H1 (cell line): ENCODE measurements at regions not wholly inside any gene's neighbourhood (a gene's known extent, or its start where the extent isn't known, plus 50 kb on each side); places are given as distances from the start of the nearest gene placed in this dataset.

Experiments used
- CTCF ChIA-PET: fragments of 300-600 bp; sonication (Branson Sonifier 250); formaldehyde crosslinking; loops from one replicate; lab custom pipeline; 2021; ENCODE audit not compliant: partially characterized antibody; lab: Charles Lee
- POLR2A ChIA-PET: fragments of 300-600 bp; sonication (Branson Sonifier 250); formaldehyde crosslinking; loops from one replicate; lab custom pipeline; 2021; ENCODE audit warnings: inconsistent platforms; ENCODE audit not compliant: partially characterized antibody; lab: Charles Lee
- DNase-seq, 2 experiments: peaks; one replicate each; pipeline versions ENCODE4 v3.0.0 to v3.0.0-alpha.2; 2010 to 2022; ENCODE audit warnings: low spot score in 2 of 2, low read depth in 1 of 2, mixed read lengths in 1 of 2
- FAIRE-seq: peaks from 2 replicates; lab custom pipeline; 2011; peaks lifted over from hg19 to GRCh38; lab: Jason Lieb, UNC
- H2AFZ ChIP-seq: 2 replicates; pipeline ENCODE4 v1.8.1; 2012; ENCODE audit warnings: low read length, inconsistent platforms
- H2AK5ac ChIP-seq: 2 replicates; pipeline ENCODE4 v1.6.1; 2013; ENCODE audit warnings: low read depth, low read length
- H2BK120ac ChIP-seq: replicated peaks from 2 replicates; pipeline ENCODE3; 2013; ENCODE audit warnings: low read depth, low read length, inconsistent platforms
- H2BK12ac ChIP-seq: 2 replicates; pipeline ENCODE4 v1.6.1; 2013; ENCODE audit warnings: low read depth, low read length
- H2BK15ac ChIP-seq: 2 replicates; pipeline ENCODE4 v1.6.1; 2013; ENCODE audit warnings: low read length
- H2BK20ac ChIP-seq: 2 replicates; pipeline ENCODE4 v1.6.1; 2013; ENCODE audit warnings: low read length
- H2BK5ac ChIP-seq: 2 replicates; pipeline ENCODE4 v1.6.1; 2013; ENCODE audit warnings: low read depth, low read length
- H3K14ac ChIP-seq: 2 replicates; pipeline ENCODE4 v1.6.1; 2013; ENCODE audit warnings: inconsistent platforms; ENCODE audit not compliant: insufficient read length
- H3K18ac ChIP-seq: 2 replicates; pipeline ENCODE4 v1.6.1; 2013; ENCODE audit warnings: low read length; ENCODE audit errors: extremely low read depth
- H3K23ac ChIP-seq: 2 replicates; pipeline ENCODE4 v1.6.1; 2013; ENCODE audit warnings: inconsistent platforms; ENCODE audit not compliant: insufficient read length
- H3K23me2 ChIP-seq: 2 replicates; pipeline ENCODE4 v1.6.1; 2013; ENCODE audit warnings: low read depth, low read length
- H3K27ac ChIP-seq: 2 replicates; pipeline ENCODE4 v1.6.1; 2011; ENCODE audit warnings: low read depth, low read length, inconsistent platforms
- H3K27me3 ChIP-seq, 4 experiments: replicated peaks in 1 of 4; 1 replicate in 1 of 4; 2 replicates in 3 of 4; pipeline versions ENCODE4 v1.6.1 to v1.8.1; 2011 to 2013; ENCODE audit warnings: low read length in 3 of 4, mild to moderate bottlenecking in 3 of 4, inconsistent platforms in 2 of 4, mixed read lengths in 2 of 4, moderate library complexity in 1 of 4; ENCODE audit not compliant: control insufficient read depth in 3 of 4, insufficient read depth in 3 of 4; ENCODE audit errors: extremely low read depth in 1 of 4
- H3K36me3 ChIP-seq, 4 experiments: 2 replicates each; pipeline versions ENCODE4 v1.6.1 to v1.8.1; 2011 to 2013; ENCODE audit warnings: mild to moderate bottlenecking in 4 of 4, low read length in 3 of 4, moderate library complexity in 2 of 4, control low read depth in 1 of 4, inconsistent platforms in 1 of 4; ENCODE audit not compliant: insufficient read depth in 4 of 4, control insufficient read depth in 2 of 4
- H3K4ac ChIP-seq: replicated peaks from 2 replicates; pipeline ENCODE3; 2013; ENCODE audit warnings: low read length, low read depth, mixed read lengths, inconsistent platforms; ENCODE audit not compliant: insufficient read length
- H3K4me1 ChIP-seq, 4 experiments: replicated peaks in 1 of 4; 1 replicate in 1 of 4; 2 replicates in 3 of 4; pipeline versions ENCODE4 v1.6.1 to v1.8.1; 2011 to 2013; ENCODE audit warnings: low read length in 3 of 4, inconsistent platforms in 2 of 4, mixed read lengths in 1 of 4; ENCODE audit not compliant: insufficient read depth in 4 of 4, control insufficient read depth in 3 of 4
- H3K4me2 ChIP-seq, 2 experiments: 2 replicates each; pipeline versions ENCODE4 v1.6.1 to v1.8.1; 2011 to 2013; ENCODE audit warnings: low read depth in 2 of 2, low read length in 2 of 2, control low read depth in 1 of 2, inconsistent platforms in 1 of 2, mild to moderate bottlenecking in 1 of 2; ENCODE audit not compliant: insufficient read depth in 1 of 2
- H3K4me3 ChIP-seq, 4 experiments: fragments of 200-600, 300-600 bp in 1 of 4; sonication (generic), shearing (Covaris generic), sonication (Bioruptor Twin) in 1 of 4; 2 replicates each; pipeline versions ENCODE4 v1.5.1 to v1.8.1; 2011 to 2016; ENCODE audit warnings: low read length in 4 of 4, low read depth in 3 of 4, control low read depth in 2 of 4, inconsistent platforms in 2 of 4, mild to moderate bottlenecking in 2 of 4, mixed read lengths in 1 of 4, moderate library complexity in 1 of 4; ENCODE audit not compliant: insufficient read depth in 2 of 4; ENCODE audit errors: extremely low read depth in 1 of 4
- H3K56ac ChIP-seq: replicated peaks from 2 replicates; pipeline ENCODE3; 2013; ENCODE audit warnings: low read depth, mild to moderate bottlenecking, mixed read lengths, low read length, inconsistent platforms; ENCODE audit not compliant: insufficient read length
- H3K79me1 ChIP-seq: 2 replicates; pipeline ENCODE4 v1.6.1; 2013; ENCODE audit warnings: low read depth, low read length, control low read depth
- H3K79me2 ChIP-seq, 2 experiments: 2 replicates each; pipeline versions ENCODE4 v1.6.1 to v1.8.1; 2012 to 2013; ENCODE audit warnings: low read length in 2 of 2, mild to moderate bottlenecking in 2 of 2, inconsistent platforms in 1 of 2; ENCODE audit not compliant: insufficient read depth in 2 of 2, control insufficient read depth in 1 of 2
- H3K9ac ChIP-seq, 4 experiments: replicated peaks in 1 of 4; 1 replicate in 1 of 4; 2 replicates in 3 of 4; pipeline versions ENCODE4 v1.6.1 to v1.8.1; 2011 to 2013; ENCODE audit warnings: low read depth in 3 of 4, low read length in 3 of 4, control low read depth in 2 of 4, mild to moderate bottlenecking in 2 of 4, moderate library complexity in 2 of 4, inconsistent platforms in 1 of 4; ENCODE audit errors: extremely low read depth in 1 of 4
- H3K9me3 ChIP-seq, 2 experiments: 2 replicates each; pipeline versions ENCODE4 v1.6.1 to v1.8.1; 2012 to 2013; ENCODE audit warnings: mild to moderate bottlenecking in 2 of 2, moderate library complexity in 2 of 2, control low read depth in 1 of 2, inconsistent platforms in 1 of 2, low read depth in 1 of 2, low read length in 1 of 2, mixed read lengths in 1 of 2; ENCODE audit not compliant: insufficient read depth in 2 of 2
- H4K20me1 ChIP-seq, 2 experiments: replicated peaks in 1 of 2; 2 replicates each; pipeline versions ENCODE3 to v1.8.1; 2011 to 2013; ENCODE audit warnings: inconsistent platforms in 2 of 2, low read length in 2 of 2, mild to moderate bottlenecking in 1 of 2; ENCODE audit not compliant: insufficient read depth in 2 of 2, control insufficient read depth in 1 of 2
- H4K5ac ChIP-seq: 2 replicates; pipeline ENCODE4 v1.6.1; 2013; ENCODE audit warnings: low read length, low read depth, mixed read lengths, inconsistent platforms; ENCODE audit not compliant: insufficient read length
- H4K8ac ChIP-seq: 2 replicates; pipeline ENCODE4 v1.8.0; 2013; ENCODE audit warnings: mild to moderate bottlenecking, moderate library complexity, low read length, inconsistent platforms; ENCODE audit not compliant: insufficient read depth; ENCODE audit errors: extremely low read depth
- H4K91ac ChIP-seq: replicated peaks from 2 replicates; pipeline ENCODE3; 2013; ENCODE audit warnings: low read length, mixed read lengths, inconsistent platforms; ENCODE audit not compliant: insufficient read length
- ASH2L ChIP-seq: fragments of 200-600, 300-600 bp; sonication (generic); IDR thresholded peaks from one replicate; pipeline ENCODE4 v1.7.1; 2017; ENCODE audit warnings: low read length
- FOSL1 ChIP-seq: IDR thresholded peaks from 2 replicates; pipeline ENCODE4 v1.6.1; 2011; ENCODE audit warnings: mild to moderate bottlenecking, low read depth, low read length, moderate library complexity; ENCODE audit not compliant: insufficient read depth
- SIN3A ChIP-seq, 2 experiments: IDR thresholded peaks in 1 of 2; conservative IDR thresholded peaks in 1 of 2; 2 replicates each; pipeline ENCODE4 v1.6.1; 2011 to 2012; ENCODE audit warnings: low read length in 2 of 2, improper control_type of control experiment in 1 of 2, low read depth in 1 of 2, mild to moderate bottlenecking in 1 of 2
- WGBS, 2 experiments: shearing (Covaris generic) in 1 of 2; methylation state at CpG; one replicate each; pipeline versions ENCODE4 v1.1.6 to v1.1.7; 2013 to 2015; ENCODE audit warnings: low lambda C conversion rate in 2 of 2, mixed read lengths in 2 of 2, inconsistent platforms in 1 of 2, low coverage in 1 of 2, missing lambda C conversion rate in 1 of 2; ENCODE audit not compliant: insufficient replicate concordance in 2 of 2, insufficient coverage in 1 of 2, insufficient read length in 1 of 2; ENCODE audit errors: extremely low coverage in 1 of 2, missing lambda C conversion rate in 1 of 2; 5-methylcytosine and 5-hydroxymethylcytosine counted together

DNA sequence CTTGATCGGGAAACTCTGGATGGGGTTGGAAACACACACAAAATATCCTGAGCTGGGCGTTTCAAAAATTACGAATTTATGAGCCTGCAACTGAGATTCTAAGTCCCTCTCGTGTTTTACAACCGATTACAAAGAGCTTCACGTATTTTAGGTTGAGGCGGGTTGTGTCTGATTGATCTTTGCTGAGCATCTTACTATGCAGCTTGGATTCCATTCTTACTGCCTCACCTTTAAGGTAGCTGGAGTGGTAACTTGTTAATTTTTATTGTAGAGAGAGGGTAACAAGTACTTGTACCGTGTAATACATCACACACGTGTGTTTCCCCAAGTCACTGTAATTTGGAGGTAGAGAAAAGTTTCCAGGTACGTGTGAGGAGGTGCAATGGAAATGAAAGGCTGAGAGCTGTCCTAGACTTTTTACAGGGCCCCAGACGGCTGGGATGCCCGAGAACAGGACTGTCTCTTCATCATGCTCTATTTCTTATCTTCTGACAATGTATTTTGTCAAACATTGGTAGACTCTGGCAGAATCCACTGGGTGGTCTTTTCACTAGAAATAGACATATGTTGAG, 97.8 kb upstream of the TENM3 start:
- Histone ChIP-seq H4K91ac (peak overlapping the region; percentile 1), H2BK20ac (0 out of 2 replicates have a peak overlapping the region, but pooled peaks have one; percentile 34), H3K9me3 (no peaks in the 10 kb centered on the region), H3K79me2 (peaks cover 0 to 55% of the 10 kb centered on the region in 2 experiments; a peak in 2 of 4 replicates), H3K36me3 (no peaks in the 10 kb centered on the region), H4K8ac (no peak overlapping the region), H3K4me2 (peak overlapping the region; percentile 81 to 83), H4K5ac (peak overlapping the region; percentile 13), H3K4me3 (peak overlapping the region; percentile 76 to 93 (median 84)), H3K56ac (peak overlapping the region; percentile 33), H2BK15ac (no peak overlapping the region), H2AK5ac (no peak overlapping the region), H3K9ac (peak overlapping the region; percentile 34 to 64 (median 58)), H3K27ac (peak overlapping the region; percentile 77; the same call in 1 of the 2 replicates), H2BK5ac (no peak overlapping the region; the same call in 1 of the 2 replicates), H3K18ac (peak overlapping the region; percentile 53), H3K23ac (no peak overlapping the region), H3K79me1 (no peaks in the 10 kb centered on the region), H3K4ac (no peak overlapping the region), H3K27me3 (peaks cover 2 to 22% (median 13%) of the 10 kb centered on the region in 4 experiments; a peak in 6 of 7 replicates), H3K14ac (no peak overlapping the region), H4K20me1 (no peaks in the 10 kb centered on the region), H2BK120ac (peak overlapping the region; percentile 48), H3K4me1 (peaks cover 5 to 17% (median 10%) of the 10 kb centered on the region in 4 experiments), H2AFZ (no peak overlapping the region), H3K23me2 (peaks cover 13% of the 10 kb centered on the region), H2BK12ac (no peak overlapping the region)
- FAIRE-seq (peak; percentile 78), DNase-seq (no peak)
- 1% methylated on average over 12 of the region's 12 CpGs; no CpG with 5 or more reads in 1 of the 2 experiments for WGBS, 2 experiments
- CTCF ChIA-PET, result interaction anchor here (0.8 kb wide), 1 partner anchor 9 kb away, joined by 3 read pairs; no protein-coding TSS in a partner anchor
- TF ChIP-seq ASH2L (peak; percentile 93), FOSL1 (no peak), SIN3A (conservative IDR thresholded peaks at IDR 0.05 in 1 of 2, IDR thresholded peaks at IDR 0.05 in 1 of 2; ENCODE audit: low read depth in 1 of 2, low read length in 2 of 2) (no peak)
- POLR2A ChIA-PET, result interaction anchor here (0.8 to 1.9 kb wide), 8 partner anchors 9 to 113 kb away, joined by 3 to 7 read pairs (median 3); no protein-coding TSS in a partner anchor
